Frontal cortex (tissue), 3 donors: ENCODE measurements at regions not wholly inside any gene's neighbourhood (a gene's known extent, or its start where the extent isn't known, plus 50 kb on each side); places are given as distances from the start of the nearest gene placed in this dataset.
A peak's percentile ranks its signal among the peaks of the same experiment; 100 is the strongest.
"Not testable (repeated sequence)": the region's sequence is repeated elsewhere in the genome, so short reads cannot be mapped to it uniquely, and the experiment has no call there.

ENCODE experiments used
- DNase-seq, 2 donors: peaks; one replicate each; pipeline ENCODE4 v3.0.0; 2012; ENCODE audit warnings: low spot score in 2 of 2
- FAIRE-seq: peaks from 2 replicates; lab custom pipeline; 2012; peaks lifted over from hg19 to GRCh38; lab: Jason Lieb, UNC
- donor health status: control.
- donor health status: control.
- donor health status: control.

DNA sequence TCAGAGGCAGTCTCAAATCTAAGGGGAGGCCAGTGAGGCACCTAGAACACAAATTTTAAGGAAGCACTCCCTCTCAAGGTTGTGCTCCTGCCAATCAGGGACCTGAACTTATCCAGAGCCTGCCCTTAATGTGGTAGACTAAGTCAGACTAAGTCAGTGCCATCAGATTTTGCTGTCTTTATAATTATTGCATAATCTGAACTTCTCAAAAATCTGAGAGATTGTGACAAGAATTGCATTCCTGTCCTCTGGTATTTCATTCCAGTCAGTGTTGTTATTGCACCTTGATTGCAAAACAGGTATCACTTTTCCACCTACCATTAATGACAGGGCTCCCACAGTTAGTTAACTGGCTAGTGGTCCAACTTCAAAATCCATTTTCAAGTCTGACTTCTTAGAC, 197.1 kb upstream of the HCN1 start:
- DNase-seq (no peak), FAIRE-seq (no peak)

DNA sequence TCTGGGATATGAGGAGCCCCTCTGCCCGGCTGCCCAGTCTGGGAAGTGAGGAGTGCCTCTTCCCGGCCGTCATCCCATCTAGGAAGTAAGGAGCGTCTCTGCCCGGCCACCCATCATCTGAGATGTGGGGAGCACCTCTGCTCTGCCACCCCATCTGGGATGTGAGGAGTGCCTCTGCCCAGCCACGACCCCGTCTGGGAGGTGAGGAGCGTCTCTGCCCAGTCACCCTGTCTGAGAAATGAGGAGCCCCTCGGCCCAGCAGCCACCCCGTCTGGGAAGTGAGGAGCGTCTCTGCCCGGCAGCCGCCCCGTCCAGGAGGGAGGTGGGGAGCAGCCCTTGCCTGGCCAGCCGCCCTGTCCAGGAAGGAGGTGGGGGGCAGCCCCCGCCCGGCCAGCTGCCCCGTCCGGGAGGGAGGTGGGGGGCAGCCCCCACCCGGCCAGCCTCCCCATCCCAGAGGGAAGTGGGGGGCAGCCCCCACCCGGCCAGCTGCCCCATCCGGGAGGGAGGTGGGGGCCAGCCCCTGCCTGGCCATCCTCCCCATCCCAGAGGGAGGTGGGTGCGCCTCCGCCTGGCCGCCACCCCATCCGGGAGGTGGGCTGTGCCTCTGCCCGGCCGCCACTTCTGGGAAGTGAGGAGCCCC, 194.4 kb upstream of the HCN1 start:
- DNase-seq, FAIRE-seq: not testable (repeated sequence)

DNA sequence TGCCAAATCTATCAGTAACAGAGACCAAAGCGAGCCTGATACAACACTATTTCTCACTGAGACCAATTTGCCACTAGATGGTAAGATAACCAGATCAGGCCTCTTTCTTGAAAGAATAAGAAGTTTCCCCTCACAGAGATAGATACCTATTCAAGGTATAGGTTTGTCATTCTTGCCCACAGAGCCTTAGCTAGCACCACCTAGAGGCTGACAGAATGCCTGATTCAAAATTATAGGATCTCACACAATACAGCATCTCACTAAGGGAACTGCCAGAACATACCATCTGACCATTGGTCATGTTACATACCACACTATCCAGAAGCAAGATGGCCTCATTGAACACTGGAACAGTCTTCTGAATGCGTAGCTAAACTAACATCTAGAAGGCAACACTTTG, 166.6 kb upstream of the HCN1 start:
- no peak for FAIRE-seq
- DNase-seq: no peak

DNA sequence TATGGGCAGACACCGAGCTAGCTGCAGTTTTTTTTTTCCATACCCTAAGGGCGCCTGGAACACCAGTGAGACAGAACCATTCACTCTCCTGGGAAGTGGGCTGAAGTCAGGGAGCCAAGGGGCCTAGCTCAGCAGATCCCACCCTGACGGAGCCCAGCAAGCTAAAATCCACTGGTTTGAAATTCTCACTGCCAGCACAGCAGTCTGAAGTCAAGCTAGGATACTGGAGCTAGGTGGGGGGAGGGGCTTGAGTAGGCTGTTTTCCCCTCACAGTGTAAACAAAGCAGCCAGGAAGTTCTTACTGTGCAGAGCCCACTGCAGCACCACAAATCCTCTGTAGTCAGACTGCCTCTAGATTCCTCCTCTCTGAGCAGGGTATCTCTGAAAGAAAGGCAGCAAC, 151.7 kb upstream of the HCN1 start:
- DNase-seq (no peak), FAIRE-seq (no peak)

DNA sequence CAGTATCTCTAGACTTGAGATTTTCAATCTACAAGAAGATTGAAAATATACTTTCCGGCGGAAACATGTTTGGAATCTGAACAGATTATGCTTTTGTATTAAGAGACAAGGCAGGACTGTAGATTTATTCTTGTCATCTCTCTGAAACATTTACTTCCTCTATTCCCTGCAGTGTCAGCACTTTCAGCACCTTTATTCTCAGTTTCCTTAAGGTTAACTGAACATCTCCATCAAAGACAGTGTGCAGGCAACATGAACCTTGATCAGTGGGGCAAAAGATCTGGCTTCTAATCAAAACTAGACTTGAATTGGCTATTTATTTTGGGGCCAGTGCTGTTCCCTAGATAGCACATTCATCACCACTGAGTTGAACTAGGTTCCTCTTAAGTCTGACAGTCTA, 129.9 kb upstream of the HCN1 start:
- no peak for DNase-seq
- FAIRE-seq: no peak

DNA sequence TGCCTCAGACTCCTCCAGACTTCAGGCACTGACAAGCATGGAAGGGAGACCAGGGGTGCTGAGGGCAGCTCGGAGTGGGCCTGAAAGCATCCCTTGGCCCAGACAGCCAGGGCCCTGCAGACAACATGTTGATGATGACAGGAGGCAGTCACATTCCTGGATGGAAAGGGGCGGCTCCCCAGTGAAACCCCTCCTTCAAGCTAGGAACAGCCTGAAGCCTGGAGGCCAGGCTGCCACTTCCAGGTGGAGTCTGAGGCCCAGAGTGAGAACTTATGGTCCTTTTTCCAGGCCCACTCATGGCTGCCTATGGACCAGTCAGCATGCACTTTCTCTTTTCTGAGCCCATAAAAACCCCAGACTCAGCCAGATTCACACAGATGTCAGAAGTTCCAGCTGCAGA, 104.2 kb upstream of the HCN1 start:
- no peak for FAIRE-seq

DNA sequence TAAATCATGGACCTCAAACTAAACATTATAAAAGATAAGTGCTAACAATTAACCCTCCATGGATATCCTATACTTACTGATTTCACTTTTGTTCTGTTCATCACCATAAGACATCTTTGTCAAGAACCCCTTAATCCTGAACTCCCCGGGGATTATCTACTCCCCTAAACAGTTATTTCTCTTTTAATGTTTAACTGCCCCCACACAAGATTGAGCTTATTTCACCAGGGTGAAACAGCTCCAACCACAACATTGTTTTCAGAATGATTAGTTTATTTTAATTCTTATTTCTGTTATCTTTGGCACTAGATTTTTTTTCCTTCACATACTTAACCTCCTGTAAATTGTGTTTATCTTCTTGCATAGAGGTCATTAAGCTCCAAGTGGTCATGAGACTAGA, 103.2 kb upstream of the HCN1 start:
- FAIRE-seq (no peak), DNase-seq (no peak)

More for the DNA sequence above, 104.2 kb upstream of the HCN1 start:
- DNase-seq: no peak

DNA sequence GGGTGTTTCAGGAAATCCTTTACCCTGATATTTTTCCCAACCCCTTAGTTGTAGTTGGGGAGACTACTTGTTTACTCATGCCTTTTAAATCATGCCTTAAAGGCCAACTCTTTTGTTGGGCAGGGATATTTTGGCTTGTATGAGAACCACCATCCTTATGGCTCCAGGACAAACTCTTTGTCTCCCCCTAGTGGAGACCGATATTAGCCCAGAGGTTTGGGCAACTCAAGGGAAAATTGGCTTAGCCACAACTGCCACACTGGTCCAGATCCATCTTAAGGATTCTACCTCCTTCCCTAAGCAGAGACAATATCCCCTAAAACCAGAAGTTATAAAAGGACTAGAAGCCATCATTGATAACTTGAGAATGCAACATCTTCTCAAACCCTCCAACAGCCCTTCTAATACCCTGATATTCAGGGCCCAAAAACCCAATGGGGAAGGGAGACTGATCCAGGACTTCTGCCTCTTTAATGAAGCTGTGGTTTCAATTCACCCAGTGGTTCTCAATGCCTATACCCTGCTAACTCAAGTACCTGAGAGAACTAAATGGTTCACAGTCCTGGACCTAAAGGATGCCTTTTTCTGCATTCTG, 100.9 kb upstream of the HCN1 start:
- no peak for DNase-seq
- no peak for FAIRE-seq

DNA sequence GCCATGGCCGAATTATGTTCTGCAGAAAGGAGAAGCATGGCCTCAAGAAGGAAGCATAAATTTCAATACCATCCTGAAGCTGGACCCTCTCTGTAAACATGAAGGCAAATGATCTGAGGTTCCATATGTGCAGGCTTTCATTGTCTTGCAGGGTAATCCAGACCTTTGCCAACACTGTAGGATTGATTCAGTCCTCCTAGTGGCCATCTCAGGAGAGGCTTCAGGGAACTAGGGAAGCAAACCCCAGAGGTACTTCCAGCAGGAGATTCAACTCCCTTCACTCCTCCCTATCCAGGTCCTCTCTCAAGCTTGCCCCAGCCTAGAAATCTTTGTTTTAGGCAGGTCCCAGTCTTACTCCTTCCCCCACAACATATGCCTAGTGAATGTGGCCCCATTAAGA, 99.3 kb upstream of the HCN1 start:
- DNase-seq (no peak), FAIRE-seq (no peak)

DNA sequence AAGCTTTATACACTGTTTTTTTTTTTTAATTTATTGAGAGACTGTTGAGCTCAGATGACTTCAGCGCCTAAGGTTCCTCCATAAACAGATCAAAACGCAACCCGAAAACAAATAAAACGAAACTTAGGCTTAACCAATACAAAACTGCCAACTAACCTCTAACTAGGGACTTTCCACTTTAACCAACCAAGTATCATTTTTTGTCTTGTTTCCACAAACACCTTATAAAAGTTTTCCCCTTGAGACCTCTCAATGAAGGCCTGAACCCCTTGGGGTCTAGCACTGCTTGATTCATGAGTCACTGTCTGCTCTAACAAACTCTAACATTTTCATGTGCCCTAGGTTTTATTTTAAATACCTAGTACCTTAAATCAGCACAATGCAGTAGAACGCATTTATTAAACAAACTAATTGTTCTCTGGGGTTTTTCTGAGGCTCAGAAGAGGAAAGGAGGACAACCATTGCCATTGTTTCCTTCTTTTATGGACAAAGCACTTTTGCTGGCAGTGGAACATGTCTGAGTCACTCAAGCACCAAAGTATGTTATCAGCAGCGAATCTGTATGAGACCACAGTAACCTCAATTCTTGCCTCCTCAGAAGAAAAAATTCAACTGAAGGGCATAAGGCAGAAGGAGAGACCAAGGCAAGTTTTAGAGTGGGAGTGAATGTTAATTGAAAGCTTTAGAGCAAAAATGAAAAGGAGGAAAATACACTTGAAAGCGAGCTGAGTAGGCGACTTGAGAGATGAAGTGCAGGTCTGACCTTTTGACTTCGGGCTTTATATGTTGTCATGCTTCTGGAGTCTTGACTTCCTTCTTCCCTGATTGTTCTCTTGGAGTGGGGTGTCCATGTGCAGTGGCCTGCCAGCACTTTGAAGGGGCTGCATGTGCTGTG, 97.7 kb upstream of the HCN1 start:
- DNase-seq: no peak

DNA sequence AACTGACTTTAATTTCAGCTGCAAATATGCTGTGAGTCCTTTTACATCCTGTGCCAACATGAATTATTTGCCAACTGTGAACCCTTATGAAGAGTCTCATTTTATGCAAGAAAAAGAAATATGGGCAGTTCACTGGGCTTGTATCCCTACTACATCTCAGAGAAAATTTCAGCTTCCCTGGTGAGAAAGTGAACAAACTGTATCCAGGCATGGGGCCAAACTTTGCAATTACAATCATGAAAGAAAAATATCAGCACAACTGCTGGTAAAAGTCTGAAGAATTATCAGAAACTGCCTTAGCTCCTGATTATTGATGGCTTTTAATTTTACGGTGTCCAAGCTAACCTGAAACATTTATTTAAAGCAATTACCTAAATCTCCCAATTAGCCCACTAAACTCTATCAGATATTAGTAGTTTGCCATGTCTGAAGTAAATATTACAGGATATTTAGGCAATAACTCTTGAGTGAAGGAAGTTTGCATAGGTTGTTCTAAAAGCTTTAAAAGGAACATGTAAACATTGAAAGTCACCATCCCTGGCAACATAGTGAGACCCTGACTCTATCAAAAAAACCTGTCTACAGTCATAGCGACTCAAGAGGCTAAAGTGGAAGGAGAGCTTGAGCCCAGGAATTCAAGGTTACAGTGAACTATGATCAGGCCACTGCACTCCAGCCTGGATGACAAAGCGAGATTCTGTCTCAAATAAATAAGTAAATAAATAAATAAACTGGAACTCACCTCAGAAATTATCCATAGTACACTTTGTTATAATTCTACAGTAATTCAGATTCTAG, 83.9 kb upstream of the HCN1 start:
- DNase-seq (no peak), FAIRE-seq (no peak)

More for the DNA sequence above, 97.7 kb upstream of the HCN1 start:
- FAIRE-seq: no peak

DNA sequence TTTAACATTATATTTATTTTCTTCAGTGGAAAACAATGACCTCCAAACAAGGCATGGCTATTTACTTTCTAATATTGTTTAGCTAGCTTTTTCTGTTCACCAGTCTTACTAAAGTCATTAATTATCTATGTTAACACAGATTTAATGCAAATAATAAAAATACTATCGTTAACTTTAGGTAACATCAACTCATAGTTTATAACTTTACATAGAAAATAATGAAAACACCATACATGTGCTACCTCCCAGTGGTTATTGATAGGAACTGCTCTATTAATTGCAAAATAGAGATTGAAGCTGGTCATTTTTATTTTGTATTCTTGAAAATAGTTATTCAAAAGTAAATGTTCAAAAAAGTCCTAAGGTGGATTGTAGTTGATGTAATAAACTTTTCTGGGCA, 78.3 kb upstream of the HCN1 start:
- peak; percentile 87 for FAIRE-seq

DNA sequence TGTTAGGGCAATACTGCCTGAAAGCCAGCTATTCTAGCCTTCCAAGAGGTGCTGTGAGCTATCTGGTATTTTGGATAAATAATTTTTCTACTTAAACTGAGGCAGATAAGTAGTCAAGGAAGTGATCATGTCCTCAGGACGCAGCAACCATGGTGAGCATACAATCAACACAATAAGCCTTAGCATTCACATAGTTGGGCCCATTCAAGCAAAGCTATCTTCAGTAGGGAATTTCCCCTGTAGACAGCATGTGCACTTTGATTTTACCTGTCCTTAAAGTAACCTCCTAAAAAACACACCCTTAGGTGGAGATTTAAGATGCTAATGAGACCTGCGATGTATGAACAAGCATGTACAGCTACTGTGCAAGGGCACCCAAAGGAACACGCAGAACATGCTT, 76.2 kb upstream of the HCN1 start:
- FAIRE-seq (no peak), DNase-seq (no peak)

More for the DNA sequence above, 78.3 kb upstream of the HCN1 start:
- no peak for DNase-seq

DNA sequence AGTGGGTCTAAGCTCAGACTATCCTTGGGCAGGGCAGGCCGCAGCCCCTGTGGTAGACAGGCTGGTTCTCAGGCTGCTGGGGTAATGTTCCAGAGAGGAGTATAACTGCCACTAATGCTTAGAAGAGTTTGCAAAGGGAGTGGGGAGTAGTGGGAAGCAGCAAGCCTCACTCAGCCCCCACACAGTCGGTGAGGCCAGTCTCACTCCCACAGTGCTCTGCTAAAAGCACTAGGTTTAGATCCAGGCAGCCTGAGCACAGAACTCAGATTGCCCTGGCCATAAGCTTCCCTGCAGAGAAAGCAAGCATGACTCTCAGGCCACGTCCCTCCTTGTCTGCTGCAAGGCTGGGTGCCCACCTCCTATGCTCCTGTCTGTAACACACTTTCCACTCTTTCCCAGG, 69.4 kb upstream of the HCN1 start:
- no peak for DNase-seq
- no peak for FAIRE-seq

DNA sequence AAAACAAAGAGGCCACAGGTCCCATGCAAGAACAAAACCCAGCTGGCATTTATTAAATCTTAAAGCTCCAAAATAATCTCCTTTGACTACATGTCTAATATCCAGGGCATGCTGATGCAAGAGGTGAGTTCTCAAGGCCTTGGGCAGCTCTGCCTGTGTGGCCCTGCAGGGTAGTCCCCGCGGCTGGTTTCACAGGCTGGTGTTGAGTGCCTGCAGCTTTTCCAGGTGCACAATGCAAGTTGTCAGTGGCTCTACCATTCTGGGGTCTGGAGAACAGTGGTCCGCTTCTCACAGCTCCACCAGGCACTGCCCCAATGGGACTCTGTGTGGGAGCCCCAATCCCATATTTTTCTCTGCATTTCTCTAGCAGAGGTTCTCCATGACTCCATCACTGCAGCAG, 54.4 kb upstream of the HCN1 start:
- DNase-seq (no peak), FAIRE-seq (no peak)

DNA sequence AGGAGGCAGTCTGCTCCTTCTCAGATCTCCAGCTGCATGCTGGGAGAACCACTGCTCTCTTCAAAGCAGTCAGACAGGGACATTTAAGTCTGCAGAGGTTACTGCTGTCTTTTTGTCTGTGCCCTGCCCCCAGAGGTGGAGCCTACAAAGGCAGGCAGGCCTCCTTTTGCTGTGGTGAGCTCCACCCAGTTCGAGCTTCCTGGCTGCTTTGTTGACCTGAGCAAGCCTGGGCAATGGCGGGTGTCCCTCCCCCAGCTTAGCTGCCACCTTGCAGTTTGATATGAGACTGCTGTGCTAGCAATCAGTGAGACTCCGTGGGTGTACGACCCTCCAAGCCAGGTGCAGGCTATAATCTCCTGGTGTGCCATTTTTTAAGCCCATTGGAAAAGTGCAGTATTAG, 52.3 kb upstream of the HCN1 start:
- not testable (repeated sequence) for FAIRE-seq

More for the DNA sequence above, 52.3 kb upstream of the HCN1 start:
- not testable (repeated sequence) for DNase-seq
